ENCODE measurements at regions not wholly inside any gene's neighbourhood (a gene's known extent, or its start where the extent isn't known, plus 50 kb on each side); places are given as distances from the start of the nearest gene placed in this dataset.

DNA sequence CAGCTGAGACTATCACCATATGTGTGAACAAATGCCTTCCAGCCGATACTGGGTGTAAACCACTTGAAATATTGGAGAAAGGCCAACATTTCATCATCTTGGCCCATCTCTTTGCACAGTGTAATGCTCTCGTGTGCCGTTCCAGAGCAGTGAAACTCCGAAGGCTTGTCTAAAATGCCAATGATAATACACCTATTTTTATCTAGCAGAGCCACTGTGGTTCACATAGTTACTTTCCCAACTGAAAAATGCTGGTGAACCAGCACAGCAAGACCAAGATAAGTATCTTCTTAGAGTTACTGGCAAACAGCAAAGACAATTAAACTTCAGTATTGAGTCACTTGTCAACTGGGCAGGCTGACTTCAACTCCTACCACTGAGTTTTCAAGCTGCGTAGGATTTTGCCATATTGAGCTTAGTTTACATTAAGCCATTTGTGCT lies 379.9 kb upstream of the ACTBL2 start:
- no peak for DNase-seq (ENCODE audit: low read depth)
- CTCF ChIA-PET = interaction anchor here (1.3 kb wide), 1 partner anchor 598 kb away, joined by 3 read pairs; the partner anchor contains the start of gene PLK2
- no peaks in the 10 kb centered on the region for H3K27me3 ChIP-seq (ENCODE audit: control insufficient read depth, insufficient read depth, low read length)
- POLR2A ChIA-PET = no interaction called here
- no peaks in the 10 kb centered on the region for H3K36me3 ChIP-seq (ENCODE audit: control insufficient read depth, insufficient read depth, low read length)
- no peak overlapping the region for H3K4me3 ChIP-seq (ENCODE audit: low read depth, low read length)
- no peak for TF ChIP-seq CTCF (IDR thresholded peaks at IDR 0.05; ENCODE audit: insufficient read depth, low read depth, low read length)

- Histone ChIP-seq H3K4me3 (ENCODE audit: low read depth, low read length) (no peak overlapping the region), H3K36me3 (ENCODE audit: control insufficient read depth, insufficient read depth, low read length) (no peaks in the 10 kb centered on the region), H3K27me3 (ENCODE audit: control insufficient read depth, insufficient read depth, low read length) (no peaks in the 10 kb centered on the region)
- POLR2A ChIA-PET = no interaction called here
- no peak for TF ChIP-seq CTCF (IDR thresholded peaks at IDR 0.05; ENCODE audit: insufficient read depth, low read depth, low read length)
- no peak for DNase-seq (ENCODE audit: low read depth)
- CTCF ChIA-PET = no interaction called here
These were observed 377.0 kb upstream of the ACTBL2 start for GRCh38 chr5:57859626-57860025.

- POLR2A ChIA-PET = no interaction called here
These were observed 376.3 kb upstream of the ACTBL2 start for GRCh38 chr5:57858905-57859304.

DNA sequence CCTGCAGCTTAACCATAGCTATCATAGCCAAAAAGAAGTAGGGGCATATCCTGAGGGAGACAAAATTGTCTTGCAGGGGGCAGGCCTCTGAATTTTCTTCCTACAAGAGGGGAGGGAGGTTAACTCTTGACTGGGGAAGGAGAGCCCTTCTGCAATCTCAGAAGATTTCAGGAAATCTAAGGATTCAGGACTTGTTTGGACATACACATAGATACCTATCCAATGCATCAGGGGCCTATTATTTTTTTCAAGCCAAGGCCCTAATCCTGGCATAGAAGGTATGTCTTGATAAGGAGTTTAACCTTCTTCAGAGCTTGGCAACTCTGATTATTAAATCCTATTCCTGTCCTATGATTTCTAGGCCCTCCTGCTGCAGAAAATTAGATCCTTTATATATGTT lies 375.1 kb upstream of the ACTBL2 start:
- no peak for DNase-seq (ENCODE audit: low read depth)
- Histone ChIP-seq H3K36me3 (ENCODE audit: control insufficient read depth, insufficient read depth, low read length) (no peaks in the 10 kb centered on the region), H3K4me3 (ENCODE audit: low read depth, low read length) (no peak overlapping the region), H3K27me3 (ENCODE audit: control insufficient read depth, insufficient read depth, low read length) (no peaks in the 10 kb centered on the region)
- no peak for TF ChIP-seq CTCF (IDR thresholded peaks at IDR 0.05; ENCODE audit: insufficient read depth, low read depth, low read length)
- POLR2A ChIA-PET = interaction anchor here (0.6 to 0.7 kb wide), 2 partner anchors 344 to 363 kb away, joined by 3 to 16 read pairs; no protein-coding TSS in a partner anchor
- CTCF ChIA-PET = no interaction called here

More at GRCh38 chr5:57858905-57859304, 376.3 kb upstream of the ACTBL2 start:
- CTCF ChIA-PET = no interaction called here
- TF ChIP-seq CTCF (IDR thresholded peaks at IDR 0.05; ENCODE audit: insufficient read depth, low read depth, low read length) = no peak
- no peak for DNase-seq (ENCODE audit: low read depth)
- Histone ChIP-seq H3K27me3 (ENCODE audit: control insufficient read depth, insufficient read depth, low read length) (no peaks in the 10 kb centered on the region), H3K36me3 (ENCODE audit: control insufficient read depth, insufficient read depth, low read length) (no peaks in the 10 kb centered on the region), H3K4me3 (ENCODE audit: low read depth, low read length) (no peak overlapping the region)

- no peak for TF ChIP-seq CTCF (IDR thresholded peaks at IDR 0.05; ENCODE audit: insufficient read depth, low read depth, low read length)
- POLR2A ChIA-PET = no interaction called here
- CTCF ChIA-PET = no interaction called here
- H3K4me3 ChIP-seq (ENCODE audit: low read depth, low read length) = no peak overlapping the region
- no peak for DNase-seq (ENCODE audit: low read depth)
- H3K27me3 ChIP-seq (ENCODE audit: control insufficient read depth, insufficient read depth, low read length) = no peaks in the 10 kb centered on the region
- no peaks in the 10 kb centered on the region for H3K36me3 ChIP-seq (ENCODE audit: control insufficient read depth, insufficient read depth, low read length)
These were observed 373.2 kb upstream of the ACTBL2 start for GRCh38 chr5:57855831-57856230.

All from BJ (cell line).